IMR-90 (cell line): ENCODE measurements at regions not wholly inside any gene's neighbourhood (a gene's known extent, or its start where the extent isn't known, plus 50 kb on each side); places are given as distances from the start of the nearest gene placed in this dataset.

Source experiments
- ATAC-seq: fragments of 200-7000 bp; cut with Tn5 transposase; 2 replicates; pipeline ENCODE4 v1.9.1; 2020; ENCODE audit warnings: low read depth, mild to moderate bottlenecking, moderate library complexity
- BruUV-seq: library from RNA; stranded (reverse); fragments of 400-500 nt; replicated peaks from 2 replicates; lab custom pipeline; 2021; lab: Mats Ljungman, UMichigan
- CTCF ChIA-PET: fragments of 300-600 bp; formaldehyde crosslinking; extraction: SDS; loops from one replicate; lab custom pipeline; 2021; ENCODE audit warnings: antibody characterized with exemption; lab: Yijun Ruan, JAX
- POLR2A ChIA-PET: fragments of 300-600 bp; sonication (Branson Sonifier 250); formaldehyde crosslinking; loops from one replicate; lab custom pipeline; 2022; ENCODE audit warnings: antibody characterized with exemption; ENCODE audit not compliant: unreplicated experiment; lab: Charles Lee
- DNase-seq: peaks from one replicate; pipeline ENCODE4 v3.0.0; 2013
- H2AFZ ChIP-seq: replicated peaks from 2 replicates; pipeline ENCODE3; 2013; ENCODE audit warnings: low read length, mild to moderate bottlenecking; ENCODE audit not compliant: poor library complexity
- H2AK5ac ChIP-seq: 2 replicates; pipeline ENCODE4 v1.6.1; 2013; ENCODE audit warnings: low read depth, low read length, inconsistent platforms
- H2AK9ac ChIP-seq: replicated peaks from 2 replicates; pipeline ENCODE3; 2013; ENCODE audit warnings: mild to moderate bottlenecking, low read depth, low read length, moderate library complexity; ENCODE audit not compliant: poor library complexity
- H2BK120ac ChIP-seq: 2 replicates; pipeline ENCODE4 v1.6.1; 2013; ENCODE audit warnings: low read depth, low read length, inconsistent platforms
- H2BK15ac ChIP-seq: 3 replicates; pipeline ENCODE4 v1.6.1; 2013; ENCODE audit warnings: low read depth, low read length, inconsistent platforms
- H2BK20ac ChIP-seq: 2 replicates; pipeline ENCODE4 v1.6.1; 2013; ENCODE audit warnings: low read depth, mild to moderate bottlenecking, inconsistent platforms, low read length, moderate library complexity
- H2BK5ac ChIP-seq: 2 replicates; pipeline ENCODE4 v1.6.1; 2013; ENCODE audit warnings: mild to moderate bottlenecking, low read depth, low read length, inconsistent platforms; ENCODE audit not compliant: poor library complexity, severe bottlenecking
- H3K14ac ChIP-seq: replicated peaks from 2 replicates; pipeline ENCODE4 v1.6.1; 2013; ENCODE audit warnings: low read depth, low read length, inconsistent platforms
- H3K18ac ChIP-seq: 2 replicates; pipeline ENCODE4 v1.6.1; 2013; ENCODE audit warnings: low read depth, low read length, control low read depth
- H3K23ac ChIP-seq: 2 replicates; pipeline ENCODE4 v1.6.1; 2013; ENCODE audit warnings: low read depth, low read length, inconsistent platforms
- H3K27ac ChIP-seq: 2 replicates; pipeline ENCODE4 v1.5.1; 2013; ENCODE audit warnings: mild to moderate bottlenecking, control low read depth, low read length; ENCODE audit not compliant: insufficient read depth
- H3K27me3 ChIP-seq: 2 replicates; pipeline ENCODE4 v1.6.1; 2013; ENCODE audit warnings: low read length; ENCODE audit not compliant: control insufficient read depth, insufficient read depth
- H3K36me3 ChIP-seq: 2 replicates; pipeline ENCODE4 v1.6.1; 2013; ENCODE audit warnings: low read length, mixed read lengths; ENCODE audit not compliant: control insufficient read depth, insufficient read depth
- H3K4ac ChIP-seq: 2 replicates; pipeline ENCODE4 v1.6.1; 2013; ENCODE audit warnings: low read depth, low read length, inconsistent platforms
- H3K4me1 ChIP-seq: 2 replicates; pipeline ENCODE4 v1.6.1; 2013; ENCODE audit warnings: low read length, mixed read lengths; ENCODE audit not compliant: control insufficient read depth, insufficient read depth
- H3K4me2 ChIP-seq: 2 replicates; pipeline ENCODE4 v1.6.1; 2013; ENCODE audit warnings: low read depth, mild to moderate bottlenecking, control low read depth, low read length, moderate library complexity
- H3K4me3 ChIP-seq: 2 replicates; pipeline ENCODE4 v1.5.1; 2013; ENCODE audit warnings: low read depth, mild to moderate bottlenecking, control low read depth, low read length, moderate library complexity; ENCODE audit not compliant: insufficient read depth
- H3K56ac ChIP-seq: 2 replicates; pipeline ENCODE4 v1.6.1; 2013; ENCODE audit warnings: low read length, inconsistent platforms; ENCODE audit not compliant: insufficient read depth; ENCODE audit errors: extremely low read depth
- H3K79me1 ChIP-seq, 2 experiments: 2 replicates each; pipeline ENCODE4 v1.6.1; 2013; ENCODE audit warnings: low read length in 2 of 2, inconsistent platforms in 1 of 2, low read depth in 1 of 2
- H3K9ac ChIP-seq: 2 replicates; pipeline ENCODE4 v1.6.1; 2013; ENCODE audit warnings: low read depth, low read length, control low read depth
- H3K9me1 ChIP-seq: 2 replicates; pipeline ENCODE4 v1.6.1; 2013; ENCODE audit warnings: low read length, inconsistent platforms; ENCODE audit not compliant: insufficient read depth
- H3K9me3 ChIP-seq: 2 replicates; pipeline ENCODE4 v1.6.1; 2013; ENCODE audit warnings: low read length; ENCODE audit not compliant: control insufficient read depth, insufficient read depth
- H4K20me1 ChIP-seq: 2 replicates; pipeline ENCODE4 v1.6.1; 2013; ENCODE audit warnings: low read length, inconsistent platforms; ENCODE audit not compliant: insufficient read depth
- H4K5ac ChIP-seq: 2 replicates; pipeline ENCODE4 v1.6.1; 2013; ENCODE audit warnings: mild to moderate bottlenecking, low read depth, low read length, control low read depth
- H4K8ac ChIP-seq, 2 experiments: 2 replicates each; pipeline ENCODE4 v1.6.1; 2013; ENCODE audit warnings: low read depth in 2 of 2, low read length in 2 of 2, control low read depth in 1 of 2, inconsistent platforms in 1 of 2
- H4K91ac ChIP-seq: 2 replicates; pipeline ENCODE4 v1.6.1; 2013; ENCODE audit warnings: low read depth, low read length, inconsistent platforms; ENCODE audit not compliant: insufficient read depth
- BHLHE40 ChIP-seq: fragments of 150-350 bp; IDR thresholded peaks from 2 replicates; pipeline ENCODE4 v1.6.1; 2016; ENCODE audit warnings: mild to moderate bottlenecking, low read depth, low read length
- MXI1 ChIP-seq: IDR thresholded peaks from 2 replicates; pipeline ENCODE4 v1.6.1; 2012; ENCODE audit warnings: low read depth, mild to moderate bottlenecking, low read length, moderate library complexity, borderline replicate concordance
- NFE2L2 ChIP-seq: fragments of 150-350 bp; IDR thresholded peaks from 2 replicates; pipeline ENCODE4 v1.6.1; 2016; ENCODE audit warnings: low read depth, mild to moderate bottlenecking, low read length
- RAD21 ChIP-seq: IDR thresholded peaks from 2 replicates; pipeline ENCODE4 v1.6.1; 2012; ENCODE audit warnings: low read length, improper control_type of control experiment
- WGBS, 2 experiments: methylation state at CpG; one replicate each; pipeline versions ENCODE4 v1.1.5 to v1.1.7; 2013; ENCODE audit warnings: missing lambda C conversion rate in 2 of 2; ENCODE audit not compliant: insufficient read length in 1 of 2; ENCODE audit errors: extremely low coverage in 2 of 2; 5-methylcytosine and 5-hydroxymethylcytosine counted together
- dilution Hi-C: fragments of 300-500 bp; cut with HindIII; formaldehyde crosslinking; loops from one replicate; pipeline ENCODE4 v1.14.3; 2018; ENCODE audit warnings: low sequenced_read_pairs; ENCODE audit not compliant: unreplicated experiment
- in situ Hi-C: fragments of 300-500 bp; cut with MboI; formaldehyde crosslinking; loops from 3 replicates; pipeline ENCODE4 v1.14.3; 2019; ENCODE audit warnings: low sequenced_read_pairs, inconsistent platforms, mixed read lengths
- intact Hi-C: fragments of 100-400 bp; cut with micrococcal nuclease; formaldehyde crosslinking; loops from 2 replicates; pipeline ENCODE4 v1.10.0; 2022

DNA sequence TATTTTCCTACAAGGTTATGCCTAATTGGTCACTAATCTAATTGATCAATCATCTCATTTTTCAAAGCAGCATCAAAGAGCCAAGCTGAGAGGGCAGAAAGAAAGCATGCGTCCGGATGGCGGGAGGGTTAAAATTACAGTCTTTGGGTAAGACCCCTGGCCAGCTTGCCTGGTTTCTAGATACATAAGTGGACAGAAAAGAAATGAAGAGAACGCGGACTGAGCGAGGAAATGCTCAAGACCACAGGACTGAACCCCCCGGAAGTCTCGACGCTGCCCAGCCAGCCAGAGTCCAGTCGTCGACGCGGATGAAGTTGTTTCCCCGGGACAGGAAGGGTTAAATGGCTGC lies 297.2 kb downstream of the OMA1 start:
- no peak overlapping the region for H2AK5ac ChIP-seq
- H2AK9ac ChIP-seq: no peak overlapping the region
- H3K9me1 ChIP-seq: no peaks in the 10 kb centered on the region
- no peak overlapping the region for H3K14ac ChIP-seq
- TF ChIP-seq MXI1: no peak
- TF ChIP-seq BHLHE40: no peak
- no peak for TF ChIP-seq RAD21
- no peak for TF ChIP-seq NFE2L2
- H2BK15ac ChIP-seq: no peak overlapping the region
- H4K8ac ChIP-seq: no peak overlapping the region
- no peak overlapping the region for H3K4me3 ChIP-seq
- no peak overlapping the region for H3K56ac ChIP-seq
- H3K79me1 ChIP-seq: no peaks in the 10 kb centered on the region
- H2BK20ac ChIP-seq: no peak overlapping the region
- H3K4ac ChIP-seq: no peak overlapping the region
- no peaks in the 10 kb centered on the region for H3K36me3 ChIP-seq
- no peak overlapping the region for H3K9ac ChIP-seq
- CTCF ChIA-PET: no interaction called here
- H4K5ac ChIP-seq: no peak overlapping the region
- no peak for DNase-seq
- no peak overlapping the region for H2BK5ac ChIP-seq
- no TSS peak for BruUV-seq
- H4K20me1 ChIP-seq: no peaks in the 10 kb centered on the region
- dilution Hi-C loops (no loop called here), in situ Hi-C loops (no loop called here), intact Hi-C loops (no loop called here)
- H2AFZ ChIP-seq: no peak overlapping the region
- H3K18ac ChIP-seq: no peak overlapping the region
- H3K23ac ChIP-seq: no peak overlapping the region
- POLR2A ChIA-PET: no interaction called here
- no peaks in the 10 kb centered on the region for H3K4me1 ChIP-seq
- H4K91ac ChIP-seq: no peak overlapping the region
- no peak for ATAC-seq
- H3K27ac ChIP-seq: no peak overlapping the region
- no peak overlapping the region for H2BK120ac ChIP-seq
- H3K27me3 ChIP-seq: peaks cover 27% of the 10 kb centered on the region
- no peaks in the 10 kb centered on the region for H3K9me3 ChIP-seq
- no peak overlapping the region; the same call in 1 of the 2 replicates for H3K4me2 ChIP-seq
- 2% methylated on average over 9 of the region's 14 CpGs; no CpG with 5 or more reads in 1 of the 2 experiments for WGBS, 2 experiments
